Activated T-cell treated with anti-CD3 and anti-CD28 coated beads, Interleukin-2, amount 50 U/mL, for 24 hours (primary cell): ENCODE measurements at regions not wholly inside any gene's neighbourhood (a gene's known extent, or its start where the extent isn't known, plus 50 kb on each side); places are given as distances from the start of the nearest gene placed in this dataset.

ENCODE experiments used
- DNase-seq: peaks from one replicate; pipeline ENCODE4 v3.0.0-alpha.2; 2020
- H3K27ac Mint-ChIP-seq: 2 replicates; pipeline ENCODE4 v1.8.0; 2020; ENCODE audit warnings: mild to moderate bottlenecking, mixed read lengths
- H3K27me3 Mint-ChIP-seq: 2 replicates; pipeline ENCODE4 v1.8.0; 2020; ENCODE audit warnings: mixed read lengths
- H3K36me3 Mint-ChIP-seq: 2 replicates; pipeline ENCODE4 v1.8.0; 2020; ENCODE audit warnings: low read depth, mixed read lengths
- H3K4me1 Mint-ChIP-seq: 2 replicates; pipeline ENCODE4 v1.8.0; 2020; ENCODE audit warnings: low read depth, mixed read lengths
- H3K4me3 Mint-ChIP-seq: 2 replicates; pipeline ENCODE4 v1.8.0; 2020; ENCODE audit warnings: mild to moderate bottlenecking, moderate library complexity, mixed read lengths
- H3K9me3 Mint-ChIP-seq: 2 replicates; pipeline ENCODE4 v1.8.0; 2020; ENCODE audit warnings: mixed read lengths

- no peaks in the 10 kb centered on the region for H3K9me3 Mint-ChIP-seq
- no peak overlapping the region for H3K4me3 Mint-ChIP-seq
- no peaks in the 10 kb centered on the region for H3K4me1 Mint-ChIP-seq
- no peaks in the 10 kb centered on the region for H3K36me3 Mint-ChIP-seq
- peaks cover 3% of the 10 kb centered on the region for H3K27me3 Mint-ChIP-seq
- no peak overlapping the region for H3K27ac Mint-ChIP-seq
- no peak for DNase-seq
Observed at GRCh38 chr1:90201467-90202358, 206.8 kb downstream of the ZNF326 start.

GRCh38 chr1:90200646-90201205 lies 205.8 kb downstream of the ZNF326 start:
- H3K36me3 Mint-ChIP-seq, result no peaks in the 10 kb centered on the region
- no peak for DNase-seq
- no peak overlapping the region for H3K27ac Mint-ChIP-seq
- H3K4me3 Mint-ChIP-seq, result no peak overlapping the region
- H3K27me3 Mint-ChIP-seq, result peaks cover 3% of the 10 kb centered on the region
- no peaks in the 10 kb centered on the region for H3K9me3 Mint-ChIP-seq
- no peaks in the 10 kb centered on the region for H3K4me1 Mint-ChIP-seq

GRCh38 chr1:90198616-90199332 lies 203.9 kb downstream of the ZNF326 start:
- Mint-ChIP-seq H3K4me1 (no peaks in the 10 kb centered on the region), H3K27me3 (peaks cover 6% of the 10 kb centered on the region), H3K9me3 (no peaks in the 10 kb centered on the region), H3K27ac (no peak overlapping the region), H3K4me3 (no peak overlapping the region), H3K36me3 (no peaks in the 10 kb centered on the region)
- DNase-seq, result no peak

DNA sequence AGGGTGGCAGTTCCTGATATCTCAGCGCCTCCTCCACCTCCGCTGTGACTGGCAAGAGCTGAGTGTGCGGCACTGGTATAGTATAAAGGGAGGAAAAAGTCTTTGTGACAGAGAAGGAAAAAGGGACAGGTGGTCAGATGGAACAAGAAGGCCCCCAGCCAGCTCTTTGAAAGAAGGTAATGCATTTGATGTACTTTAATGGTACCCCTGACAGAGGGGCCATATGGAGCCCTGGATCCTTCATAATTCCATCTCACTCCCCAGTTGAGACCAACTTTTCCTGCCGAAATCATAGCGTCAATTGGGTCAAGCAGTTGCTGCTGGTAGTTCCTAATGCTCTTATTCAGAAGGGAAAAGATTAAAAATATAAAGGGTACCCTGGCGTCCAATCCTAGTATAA lies 198.2 kb downstream of the ZNF326 start:
- H3K27ac Mint-ChIP-seq, result no peak overlapping the region
- no peaks in the 10 kb centered on the region for H3K36me3 Mint-ChIP-seq
- H3K4me1 Mint-ChIP-seq, result no peaks in the 10 kb centered on the region
- no peak for DNase-seq
- H3K9me3 Mint-ChIP-seq, result no peaks in the 10 kb centered on the region
- H3K4me3 Mint-ChIP-seq, result no peak overlapping the region
- peaks cover 6% of the 10 kb centered on the region for H3K27me3 Mint-ChIP-seq

DNA sequence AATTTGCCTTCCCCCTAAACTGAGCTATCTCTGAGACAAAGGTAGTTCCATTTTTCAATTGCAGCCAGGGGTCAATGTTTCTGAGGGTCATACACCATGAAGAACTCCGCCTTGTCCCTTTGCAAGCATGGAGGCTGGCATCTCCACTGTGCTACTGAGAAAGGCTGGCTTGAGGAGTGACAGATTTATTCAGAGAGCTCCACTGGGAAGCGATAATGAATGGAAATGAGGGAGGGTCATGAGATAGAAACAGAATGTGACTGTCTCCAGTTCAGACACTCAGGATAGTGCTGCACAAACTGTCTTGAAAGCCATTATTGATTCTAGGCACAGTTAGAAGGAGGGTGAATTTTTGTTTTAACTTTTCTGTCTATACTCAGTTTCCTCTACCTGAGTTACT lies 197.5 kb downstream of the ZNF326 start:
- H3K4me1 Mint-ChIP-seq, result no peaks in the 10 kb centered on the region
- peaks cover 10% of the 10 kb centered on the region for H3K27me3 Mint-ChIP-seq
- H3K9me3 Mint-ChIP-seq, result no peaks in the 10 kb centered on the region
- H3K27ac Mint-ChIP-seq, result no peak overlapping the region
- no peaks in the 10 kb centered on the region for H3K36me3 Mint-ChIP-seq
- H3K4me3 Mint-ChIP-seq, result no peak overlapping the region
- no peak for DNase-seq

DNA sequence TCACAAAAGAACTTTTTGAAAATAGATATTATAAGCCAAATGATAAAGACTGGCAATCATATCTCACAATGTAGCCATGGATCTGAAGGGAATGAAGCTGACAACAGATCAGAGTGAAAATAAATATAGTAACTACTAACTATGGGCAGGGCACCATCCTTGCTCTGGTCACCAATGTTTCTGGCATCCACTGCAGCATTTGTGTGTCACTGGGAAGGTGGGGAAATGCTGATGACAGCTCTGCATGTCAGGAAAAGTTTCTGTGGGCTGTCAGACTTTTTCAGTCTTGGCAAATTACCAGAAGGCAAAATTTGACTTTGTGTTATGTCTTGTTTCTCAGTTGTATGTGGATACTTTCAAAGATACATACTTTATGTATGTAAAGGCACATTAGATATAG lies 195.6 kb downstream of the ZNF326 start:
- Mint-ChIP-seq H3K27ac (no peak overlapping the region), H3K4me1 (no peaks in the 10 kb centered on the region)

GRCh38 chr1:90189889-90190288 lies 195.0 kb downstream of the ZNF326 start:
- no peak for DNase-seq
- Mint-ChIP-seq H3K9me3 (no peaks in the 10 kb centered on the region), H3K4me1 (no peaks in the 10 kb centered on the region), H3K27me3 (peaks cover 11% of the 10 kb centered on the region), H3K4me3 (no peak overlapping the region), H3K27ac (no peak overlapping the region), H3K36me3 (no peaks in the 10 kb centered on the region)

More for the DNA sequence above, 195.6 kb downstream of the ZNF326 start:
- DNase-seq, result no peak
- Mint-ChIP-seq H3K9me3 (no peaks in the 10 kb centered on the region), H3K4me3 (no peak overlapping the region), H3K27me3 (peaks cover 12% of the 10 kb centered on the region), H3K36me3 (no peaks in the 10 kb centered on the region)

GRCh38 chr1:90187323-90187585 lies 192.3 kb downstream of the ZNF326 start:
- H3K36me3 Mint-ChIP-seq, result no peaks in the 10 kb centered on the region
- no peaks in the 10 kb centered on the region for H3K9me3 Mint-ChIP-seq
- no peak overlapping the region for H3K27ac Mint-ChIP-seq
- no peak overlapping the region for H3K4me3 Mint-ChIP-seq
- H3K27me3 Mint-ChIP-seq, result peaks cover 8% of the 10 kb centered on the region
- H3K4me1 Mint-ChIP-seq, result no peaks in the 10 kb centered on the region
- no peak for DNase-seq

DNA sequence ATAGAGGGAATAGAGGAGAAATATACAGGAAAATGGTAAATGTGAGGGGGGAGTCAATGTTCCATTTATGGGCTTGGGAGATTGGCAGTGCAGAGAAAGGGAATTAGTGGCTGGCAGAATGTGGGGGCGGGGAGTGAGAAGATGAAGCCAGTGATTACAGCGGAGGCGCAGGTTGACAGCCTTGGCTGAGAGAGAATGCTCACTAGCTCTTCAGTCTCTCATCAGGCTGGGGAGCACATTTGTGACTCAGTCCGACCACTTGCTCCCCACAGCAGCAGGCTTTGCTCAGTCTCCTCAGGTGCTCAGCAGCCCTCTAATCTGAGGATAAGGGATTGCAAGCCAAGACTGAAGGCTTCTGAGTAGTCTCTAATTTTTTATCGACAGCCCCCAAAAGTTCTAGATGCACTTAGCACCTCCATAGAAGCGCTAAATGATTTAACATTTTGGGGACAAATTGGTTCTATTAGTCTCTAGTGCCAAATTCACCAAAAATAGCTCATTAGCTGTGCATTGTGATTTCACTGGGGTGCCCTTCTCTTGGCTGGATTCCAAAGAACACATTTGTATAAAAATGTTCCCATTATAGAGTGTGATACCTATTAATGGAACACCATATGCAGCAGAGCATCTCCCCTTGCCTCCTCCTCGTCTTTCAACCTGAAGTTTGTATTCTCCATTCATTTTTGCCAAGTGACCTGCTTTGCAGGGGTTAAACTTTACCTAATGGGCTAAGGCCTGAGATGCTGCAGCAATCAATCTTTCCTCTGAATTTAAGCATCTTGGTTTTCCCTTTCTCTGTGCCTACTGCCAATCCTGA lies 191.8 kb downstream of the ZNF326 start:
- Mint-ChIP-seq H3K4me1 (no peaks in the 10 kb centered on the region), H3K36me3 (no peaks in the 10 kb centered on the region), H3K27me3 (peaks cover 8% of the 10 kb centered on the region), H3K27ac (no peak overlapping the region), H3K4me3 (no peak overlapping the region), H3K9me3 (no peaks in the 10 kb centered on the region)
- DNase-seq, result no peak

GRCh38 chr1:90176530-90176929 lies 181.6 kb downstream of the ZNF326 start:
- no peak for DNase-seq
- Mint-ChIP-seq H3K27me3 (peaks cover 6% of the 10 kb centered on the region), H3K9me3 (no peaks in the 10 kb centered on the region), H3K4me3 (no peak overlapping the region), H3K4me1 (no peaks in the 10 kb centered on the region), H3K36me3 (no peaks in the 10 kb centered on the region), H3K27ac (no peak overlapping the region)

DNA sequence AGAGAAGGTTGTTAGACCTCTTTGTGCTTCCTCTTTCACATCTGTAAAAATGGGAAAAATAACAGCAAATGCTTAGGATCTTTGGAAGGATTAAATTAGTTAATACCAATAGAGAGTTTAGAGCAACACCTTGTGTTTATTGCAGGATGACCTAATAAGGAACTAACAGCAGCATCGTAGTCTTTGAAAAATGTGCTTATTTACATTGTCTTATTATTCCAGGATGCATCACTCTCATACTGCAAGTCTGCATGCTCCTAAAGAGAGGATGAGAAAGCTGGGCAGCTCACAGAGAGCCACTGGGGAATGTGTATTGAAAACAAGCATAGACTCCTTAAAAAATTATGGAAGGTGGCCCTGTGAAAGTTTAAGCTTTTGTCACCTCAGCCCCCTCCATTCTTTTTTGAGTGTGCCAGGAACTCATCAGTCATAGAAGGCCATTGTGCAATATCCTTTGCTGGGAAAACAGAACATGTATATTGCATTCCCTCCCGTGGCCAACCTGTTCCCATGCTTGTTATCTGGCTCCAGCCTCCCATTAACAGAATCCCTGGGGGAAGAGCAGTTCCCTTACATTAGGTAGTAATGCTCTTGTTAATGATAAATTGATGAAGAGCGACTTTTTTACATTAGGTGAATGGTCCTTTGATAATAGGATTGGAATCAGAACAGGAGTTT lies 180.7 kb downstream of the ZNF326 start:
- H3K9me3 Mint-ChIP-seq, result no peaks in the 10 kb centered on the region
- no peaks in the 10 kb centered on the region for H3K4me1 Mint-ChIP-seq
- no peak for DNase-seq
- H3K27me3 Mint-ChIP-seq, result peaks cover 6% of the 10 kb centered on the region
- no peak overlapping the region for H3K27ac Mint-ChIP-seq
- no peak overlapping the region for H3K4me3 Mint-ChIP-seq
- H3K36me3 Mint-ChIP-seq, result no peaks in the 10 kb centered on the region

DNA sequence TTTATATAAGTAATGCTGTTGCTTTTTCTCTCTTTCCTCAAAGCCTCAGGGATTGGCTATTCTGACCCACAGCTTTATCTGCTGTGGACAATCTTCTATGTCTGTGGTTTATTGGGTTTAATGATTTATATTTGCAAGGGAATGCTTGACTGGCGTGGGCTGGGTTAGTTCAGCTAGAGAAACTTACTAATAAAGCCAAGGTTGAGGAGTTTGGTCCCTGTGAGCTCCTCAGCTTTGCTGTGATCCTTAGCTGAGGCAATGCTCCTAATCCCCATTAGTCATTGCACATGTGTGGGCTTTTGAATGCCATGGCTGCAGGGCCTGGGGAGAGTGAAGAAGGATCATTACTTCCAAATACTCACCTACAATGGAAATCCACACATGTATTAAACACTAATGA lies 179.3 kb downstream of the ZNF326 start:
- H3K36me3 Mint-ChIP-seq, result no peaks in the 10 kb centered on the region
- H3K4me1 Mint-ChIP-seq, result no peaks in the 10 kb centered on the region
- peaks cover 9% of the 10 kb centered on the region for H3K27me3 Mint-ChIP-seq
- no peak for DNase-seq
- no peak overlapping the region for H3K4me3 Mint-ChIP-seq
- H3K27ac Mint-ChIP-seq, result no peak overlapping the region
- H3K9me3 Mint-ChIP-seq, result no peaks in the 10 kb centered on the region

- H3K4me3 Mint-ChIP-seq, result no peak overlapping the region
- DNase-seq, result no peak
- no peaks in the 10 kb centered on the region for H3K9me3 Mint-ChIP-seq
- peaks cover 33% of the 10 kb centered on the region for H3K27me3 Mint-ChIP-seq
- H3K36me3 Mint-ChIP-seq, result no peaks in the 10 kb centered on the region
- H3K27ac Mint-ChIP-seq, result no peak overlapping the region
- no peaks in the 10 kb centered on the region for H3K4me1 Mint-ChIP-seq
Observed at GRCh38 chr1:90162216-90162615, 167.3 kb downstream of the ZNF326 start.

GRCh38 chr1:90161625-90162024 lies 166.7 kb downstream of the ZNF326 start:
- H3K4me1 Mint-ChIP-seq, result no peaks in the 10 kb centered on the region
- no peak overlapping the region for H3K4me3 Mint-ChIP-seq
- H3K36me3 Mint-ChIP-seq, result no peaks in the 10 kb centered on the region
- no peak for DNase-seq
- H3K27ac Mint-ChIP-seq, result no peak overlapping the region
- H3K27me3 Mint-ChIP-seq, result peaks cover 32% of the 10 kb centered on the region
- no peaks in the 10 kb centered on the region for H3K9me3 Mint-ChIP-seq
